ENCODE measurements at regions not wholly inside any gene's neighbourhood (a gene's known extent, or its start where the extent isn't known, plus 50 kb on each side); places are given as distances from the start of the nearest gene placed in this dataset.

- DNase-seq (ENCODE audit: low spot score): no peak
Measured at GRCh38 chr2:204228169-204228886, 291.8 kb downstream of the ICOS start.

GRCh38 chr2:204234248-204234647 lies 297.7 kb downstream of the ICOS start:
- DNase-seq (ENCODE audit: low spot score): no peak

- peak; percentile 64 for DNase-seq (ENCODE audit: low spot score)
Measured at GRCh38 chr2:204234879-204235278, 298.3 kb downstream of the ICOS start.

GRCh38 chr2:204237416-204237815 lies 300.9 kb downstream of the ICOS start:
- DNase-seq (ENCODE audit: low spot score): no peak

GRCh38 chr2:204239411-204240165 lies 303.0 kb downstream of the ICOS start:
- DNase-seq (ENCODE audit: low spot score): no peak

- no peak for DNase-seq (ENCODE audit: low spot score)
Measured at GRCh38 chr2:204240961-204241360, 304.3 kb upstream of the PARD3B start.

GRCh38 chr2:204249437-204249836 lies 295.8 kb upstream of the PARD3B start:
- no peak for DNase-seq (ENCODE audit: low spot score)

- no peak for DNase-seq (ENCODE audit: low spot score)
Measured at GRCh38 chr2:204250692-204251091, 294.6 kb upstream of the PARD3B start.

GRCh38 chr2:204251158-204251997 lies 293.9 kb upstream of the PARD3B start:
- no peak for DNase-seq (ENCODE audit: low spot score)

GRCh38 chr2:204251998-204252376 lies 293.3 kb upstream of the PARD3B start:
- DNase-seq (ENCODE audit: low spot score): no peak

GRCh38 chr2:204255071-204255470 lies 290.2 kb upstream of the PARD3B start:
- DNase-seq (ENCODE audit: low spot score): no peak

- DNase-seq (ENCODE audit: low spot score): no peak
Measured at GRCh38 chr2:204255526-204255925, 289.7 kb upstream of the PARD3B start.

- DNase-seq (ENCODE audit: low spot score): no peak
Measured at GRCh38 chr2:204257781-204258180, 287.5 kb upstream of the PARD3B start.

- no peak for DNase-seq (ENCODE audit: low spot score)
Measured at GRCh38 chr2:204258890-204259289, 286.4 kb upstream of the PARD3B start.

GRCh38 chr2:204260162-204260877 lies 285.0 kb upstream of the PARD3B start:
- DNase-seq (ENCODE audit: low spot score): peak; percentile 65

GRCh38 chr2:204260901-204261300 lies 284.4 kb upstream of the PARD3B start:
- DNase-seq (ENCODE audit: low spot score): no peak

GRCh38 chr2:204261846-204262245 lies 283.4 kb upstream of the PARD3B start:
- DNase-seq (ENCODE audit: low spot score): no peak

- DNase-seq (ENCODE audit: low spot score): no peak
Measured at GRCh38 chr2:204264085-204264553, 281.2 kb upstream of the PARD3B start.

- no peak for DNase-seq (ENCODE audit: low spot score)
Measured at GRCh38 chr2:204264621-204265140, 280.6 kb upstream of the PARD3B start.

- no peak for DNase-seq (ENCODE audit: low spot score)
Measured at GRCh38 chr2:204265681-204266181, 279.5 kb upstream of the PARD3B start.

GRCh38 chr2:204268458-204268857 lies 276.8 kb upstream of the PARD3B start:
- no peak for DNase-seq (ENCODE audit: low spot score)
